HG03135 (cell line): ENCODE measurements at regions not wholly inside any gene's neighbourhood (a gene's known extent, or its start where the extent isn't known, plus 50 kb on each side); places are given as distances from the start of the nearest gene placed in this dataset.

Experiments
- ATAC-seq: cut with Tn5 transposase; IDR thresholded peaks from one replicate; pipeline ENCODE4 v1.9.1; 2021; ENCODE audit warnings: mild to moderate bottlenecking, moderate library complexity; ENCODE audit not compliant: unreplicated experiment

- ATAC-seq = no peak
Observed at GRCh38 chr18:28408528-28408927, 231.6 kb upstream of the CDH2 start.

GRCh38 chr18:28407681-28408080, 230.8 kb upstream of the CDH2 start:
- ATAC-seq = no peak

- no peak for ATAC-seq
Observed at GRCh38 chr18:28406533-28406932, 229.6 kb upstream of the CDH2 start.

GRCh38 chr18:28404694-28405093, 227.8 kb upstream of the CDH2 start:
- no peak for ATAC-seq

- ATAC-seq = no peak
Observed at GRCh38 chr18:28399781-28400362, 222.9 kb upstream of the CDH2 start.

GRCh38 chr18:28398471-28398870, 221.5 kb upstream of the CDH2 start:
- no peak for ATAC-seq

GRCh38 chr18:28390022-28390421, 213.1 kb upstream of the CDH2 start:
- ATAC-seq = no peak

- ATAC-seq = no peak
Observed at GRCh38 chr18:28382215-28382879, 205.4 kb upstream of the CDH2 start.

- ATAC-seq = no peak
Observed at GRCh38 chr18:28372186-28372585, 195.3 kb upstream of the CDH2 start.

- ATAC-seq = no peak
Observed at GRCh38 chr18:28366676-28367075, 189.7 kb upstream of the CDH2 start.

GRCh38 chr18:28365411-28365831, 188.5 kb upstream of the CDH2 start:
- no peak for ATAC-seq

- ATAC-seq = no peak
Observed at GRCh38 chr18:28363124-28363523, 186.2 kb upstream of the CDH2 start.

GRCh38 chr18:28359176-28359575, 182.2 kb upstream of the CDH2 start:
- no peak for ATAC-seq

GRCh38 chr18:28357766-28358401, 181.0 kb upstream of the CDH2 start:
- no peak for ATAC-seq

GRCh38 chr18:28350821-28351220, 173.9 kb upstream of the CDH2 start:
- ATAC-seq = no peak

- no peak for ATAC-seq
Observed at GRCh38 chr18:28342231-28342630, 165.3 kb upstream of the CDH2 start.

- no peak for ATAC-seq
Observed at GRCh38 chr18:28338316-28338715, 161.4 kb upstream of the CDH2 start.

- ATAC-seq = no peak
Observed at GRCh38 chr18:28334516-28334915, 157.6 kb upstream of the CDH2 start.

- ATAC-seq = no peak
Observed at GRCh38 chr18:28332071-28332470, 155.1 kb upstream of the CDH2 start.

- no peak for ATAC-seq
Observed at GRCh38 chr18:28331551-28331950, 154.6 kb upstream of the CDH2 start.

GRCh38 chr18:28313602-28314001, 136.7 kb upstream of the CDH2 start:
- ATAC-seq = no peak

- no peak for ATAC-seq
Observed at GRCh38 chr18:28288784-28289183, 111.9 kb upstream of the CDH2 start.
